GM18909 (cell line): ENCODE measurements at regions not wholly inside any gene's neighbourhood (a gene's known extent, or its start where the extent isn't known, plus 50 kb on each side); places are given as distances from the start of the nearest gene placed in this dataset.
A peak's percentile ranks its signal among the peaks of the same experiment; 100 is the strongest.

Source experiments
- ATAC-seq: cut with Tn5 transposase; IDR thresholded peaks from one replicate; pipeline ENCODE4 v1.9.1; 2021; ENCODE audit warnings: mild to moderate bottlenecking; ENCODE audit not compliant: unreplicated experiment, poor library complexity

- no peak for ATAC-seq
Observed at GRCh38 chr21:38142224-38142623, 114.6 kb upstream of the KCNJ15 start.

GRCh38 chr21:38144193-38144592 lies 112.6 kb upstream of the KCNJ15 start:
- no peak for ATAC-seq

- ATAC-seq = no peak
Observed at GRCh38 chr21:38145104-38145503, 111.7 kb upstream of the KCNJ15 start.

- no peak for ATAC-seq
Observed at GRCh38 chr21:38147391-38147790, 109.4 kb upstream of the KCNJ15 start.

- no peak for ATAC-seq
Observed at GRCh38 chr21:38148046-38148445, 108.7 kb upstream of the KCNJ15 start.

- ATAC-seq = no peak
Observed at GRCh38 chr21:38151021-38151645, 105.7 kb upstream of the KCNJ15 start.

- ATAC-seq = no peak
Observed at GRCh38 chr21:38156200-38156599, 100.6 kb upstream of the KCNJ15 start.

GRCh38 chr21:38159355-38159754 lies 97.4 kb upstream of the KCNJ15 start:
- peak; percentile 48 for ATAC-seq

- ATAC-seq = no peak
Observed at GRCh38 chr21:38165466-38166172, 91.2 kb upstream of the KCNJ15 start.

- no peak for ATAC-seq
Observed at GRCh38 chr21:38166173-38166535, 90.6 kb upstream of the KCNJ15 start.

GRCh38 chr21:38167345-38167744 lies 89.4 kb upstream of the KCNJ15 start:
- no peak for ATAC-seq

GRCh38 chr21:38170283-38170682 lies 86.5 kb upstream of the KCNJ15 start:
- no peak for ATAC-seq

GRCh38 chr21:38170704-38171682 lies 85.8 kb upstream of the KCNJ15 start:
- ATAC-seq = no peak

- ATAC-seq = no peak
Observed at GRCh38 chr21:38171723-38172344, 85.0 kb upstream of the KCNJ15 start.

- no peak for ATAC-seq
Observed at GRCh38 chr21:38173276-38174035, 83.3 kb upstream of the KCNJ15 start.

GRCh38 chr21:38175306-38175705 lies 81.5 kb upstream of the KCNJ15 start:
- no peak for ATAC-seq

GRCh38 chr21:38177919-38178652 lies 78.7 kb upstream of the KCNJ15 start:
- no peak for ATAC-seq

- ATAC-seq = no peak
Observed at GRCh38 chr21:38178653-38179470, 77.9 kb upstream of the KCNJ15 start.
